ENCODE measurements at regions not wholly inside any gene's neighbourhood (a gene's known extent, or its start where the extent isn't known, plus 50 kb on each side); places are given as distances from the start of the nearest gene placed in this dataset.
A peak's percentile ranks its signal among the peaks of the same experiment; 100 is the strongest.

GRCh38 chr7:131767591-131767990, 211.2 kb upstream of the PODXL start:
- Histone ChIP-seq H3K27ac (ENCODE audit: low read depth, low read length, poor library complexity, severe bottlenecking) (no peak overlapping the region), H3K9me3 (ENCODE audit: low read depth, low read length, poor library complexity, severe bottlenecking) (no peaks in the 10 kb centered on the region), H3K36me3 (ENCODE audit: insufficient read depth, low read length, poor library complexity, severe bottlenecking) (no peaks in the 10 kb centered on the region), H3K27me3 (replicated peaks; ENCODE audit: insufficient read depth, low read depth, low read length, poor library complexity) (peaks cover 21% of the 10 kb centered on the region), H3K4me1 (ENCODE audit: insufficient read depth, low read length, poor library complexity, severe bottlenecking) (no peaks in the 10 kb centered on the region), H3K4me3 (ENCODE audit: low read depth, low read length, poor library complexity, severe bottlenecking) (no peak overlapping the region)
- intact Hi-C loops (cut with micrococcal nuclease; ENCODE audit: unreplicated experiment) = no loop called here
- POLR2A ChIA-PET (ENCODE audit: low non-redundant PET) = no interaction called here
- BruUV-seq (replicated peaks) = no TSS peak
- CTCF ChIA-PET = no interaction called here
- DNase-seq (ENCODE audit: low spot score) = peak; percentile 19
- no peak for TF ChIP-seq EZH2 (IDR thresholded peaks at IDR 0.05; ENCODE audit: borderline replicate concordance, low read depth, low read length, poor library complexity, severe bottlenecking)
- TF ChIP-seq, protein P1, sequence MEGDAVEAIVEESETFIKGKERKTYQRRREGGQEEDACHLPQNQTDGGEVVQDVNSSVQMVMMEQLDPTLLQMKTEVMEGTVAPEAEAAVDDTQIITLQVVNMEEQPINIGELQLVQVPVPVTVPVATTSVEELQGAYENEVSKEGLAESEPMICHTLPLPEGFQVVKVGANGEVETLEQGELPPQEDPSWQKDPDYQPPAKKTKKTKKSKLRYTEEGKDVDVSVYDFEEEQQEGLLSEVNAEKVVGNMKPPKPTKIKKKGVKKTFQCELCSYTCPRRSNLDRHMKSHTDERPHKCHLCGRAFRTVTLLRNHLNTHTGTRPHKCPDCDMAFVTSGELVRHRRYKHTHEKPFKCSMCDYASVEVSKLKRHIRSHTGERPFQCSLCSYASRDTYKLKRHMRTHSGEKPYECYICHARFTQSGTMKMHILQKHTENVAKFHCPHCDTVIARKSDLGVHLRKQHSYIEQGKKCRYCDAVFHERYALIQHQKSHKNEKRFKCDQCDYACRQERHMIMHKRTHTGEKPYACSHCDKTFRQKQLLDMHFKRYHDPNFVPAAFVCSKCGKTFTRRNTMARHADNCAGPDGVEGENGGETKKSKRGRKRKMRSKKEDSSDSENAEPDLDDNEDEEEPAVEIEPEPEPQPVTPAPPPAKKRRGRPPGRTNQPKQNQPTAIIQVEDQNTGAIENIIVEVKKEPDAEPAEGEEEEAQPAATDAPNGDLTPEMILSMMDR (conservative IDR thresholded peaks at IDR 0.05; ENCODE audit: low read depth, low read length) = no peak

DNA sequence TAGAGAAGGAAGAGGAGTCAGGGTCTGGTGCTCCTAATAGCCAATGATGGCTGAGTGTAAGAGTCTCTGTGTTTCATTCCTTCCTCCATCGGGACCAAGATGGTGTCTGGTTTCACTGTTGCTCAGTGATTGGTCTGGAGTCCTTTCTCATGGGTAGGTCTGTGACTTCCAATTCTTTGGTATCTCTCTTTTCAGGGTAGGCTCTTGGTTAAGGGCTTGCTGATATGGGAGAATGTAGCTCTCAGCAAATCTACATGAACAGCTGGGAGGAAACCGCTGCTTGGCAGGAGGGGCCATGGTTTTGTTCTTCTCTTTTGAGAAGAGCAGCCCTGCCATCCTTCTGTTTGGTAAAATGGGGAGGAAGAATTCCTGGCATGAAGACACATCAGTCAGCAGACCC, 209.1 kb upstream of the PODXL start:
- intact Hi-C loops (cut with micrococcal nuclease; ENCODE audit: unreplicated experiment) = no loop called here
- no peak overlapping the region for H3K27ac ChIP-seq (ENCODE audit: low read depth, low read length, poor library complexity, severe bottlenecking)
- H3K9me3 ChIP-seq (ENCODE audit: low read depth, low read length, poor library complexity, severe bottlenecking) = no peaks in the 10 kb centered on the region
- no peaks in the 10 kb centered on the region for H3K4me1 ChIP-seq (ENCODE audit: insufficient read depth, low read length, poor library complexity, severe bottlenecking)
- H3K36me3 ChIP-seq (ENCODE audit: insufficient read depth, low read length, poor library complexity, severe bottlenecking) = no peaks in the 10 kb centered on the region
- H3K4me3 ChIP-seq (ENCODE audit: low read depth, low read length, poor library complexity, severe bottlenecking) = no peak overlapping the region
- BruUV-seq (replicated peaks) = no TSS peak
- DNase-seq (ENCODE audit: low spot score) = no peak
- H3K27me3 ChIP-seq (replicated peaks; ENCODE audit: insufficient read depth, low read depth, low read length, poor library complexity) = peaks cover 38% of the 10 kb centered on the region
- ChIA-PET POLR2A (ENCODE audit: low non-redundant PET) (no interaction called here), CTCF (no interaction called here)
- TF ChIP-seq EZH2 (IDR thresholded peaks at IDR 0.05; ENCODE audit: borderline replicate concordance, low read depth, low read length, poor library complexity, severe bottlenecking) = no peak
- TF ChIP-seq, protein P1 (conservative IDR thresholded peaks at IDR 0.05; ENCODE audit: low read depth, low read length) = no peak

DNA sequence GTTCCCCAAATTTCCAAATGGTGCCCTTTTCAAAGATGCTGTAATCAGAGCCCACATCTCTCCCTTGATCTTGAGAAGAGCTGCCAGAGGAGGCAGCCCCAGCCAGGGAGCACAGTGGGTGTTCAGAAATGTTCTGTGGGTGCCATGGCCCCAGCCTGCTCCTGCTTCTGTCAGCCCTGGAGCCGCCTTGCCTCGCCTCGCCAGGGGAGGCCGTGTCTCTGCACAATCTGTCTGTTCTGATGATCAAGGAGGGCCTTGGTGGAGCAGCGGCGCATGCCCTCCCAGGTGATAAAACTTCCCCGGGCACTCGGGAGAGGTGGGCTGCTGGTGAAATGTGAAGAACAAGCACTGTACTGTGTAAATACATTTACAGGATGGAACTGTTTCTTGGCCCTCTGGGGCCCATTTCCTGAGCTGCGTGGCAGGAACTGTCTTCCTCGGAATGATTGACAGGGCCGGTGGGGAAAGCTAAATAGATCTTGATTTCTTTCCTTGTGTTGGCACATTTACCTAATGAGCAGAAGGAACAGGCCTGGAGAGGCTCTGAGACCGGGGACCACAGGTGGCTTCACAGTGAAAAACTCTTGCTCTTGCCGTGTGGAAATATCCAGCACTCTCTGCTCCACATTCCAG, 207.8 kb upstream of the PODXL start:
- Histone ChIP-seq H3K27me3 (replicated peaks; ENCODE audit: insufficient read depth, low read depth, low read length, poor library complexity) (peaks cover 51% of the 10 kb centered on the region), H3K27ac (ENCODE audit: low read depth, low read length, poor library complexity, severe bottlenecking) (no peak overlapping the region), H3K36me3 (ENCODE audit: insufficient read depth, low read length, poor library complexity, severe bottlenecking) (no peaks in the 10 kb centered on the region), H3K4me3 (ENCODE audit: low read depth, low read length, poor library complexity, severe bottlenecking) (no peak overlapping the region), H3K9me3 (ENCODE audit: low read depth, low read length, poor library complexity, severe bottlenecking) (no peaks in the 10 kb centered on the region), H3K4me1 (ENCODE audit: insufficient read depth, low read length, poor library complexity, severe bottlenecking) (no peaks in the 10 kb centered on the region)
- CTCF ChIA-PET = no interaction called here
- POLR2A ChIA-PET (ENCODE audit: low non-redundant PET) = no interaction called here
- no peak for TF ChIP-seq EZH2 (IDR thresholded peaks at IDR 0.05; ENCODE audit: borderline replicate concordance, low read depth, low read length, poor library complexity, severe bottlenecking)
- TF ChIP-seq, protein P1 (conservative IDR thresholded peaks at IDR 0.05; ENCODE audit: low read depth, low read length) = no peak
- no TSS peak for BruUV-seq (replicated peaks)
- DNase-seq (ENCODE audit: low spot score) = no peak
- intact Hi-C loops (cut with micrococcal nuclease; ENCODE audit: unreplicated experiment) = no loop called here

Measured in A673 (cell line).